ENCODE measurements at regions not wholly inside any gene's neighbourhood (a gene's known extent, or its start where the extent isn't known, plus 50 kb on each side); places are given as distances from the start of the nearest gene placed in this dataset.
"Not testable (repeated sequence)": the region's sequence is repeated elsewhere in the genome, so short reads cannot be mapped to it uniquely, and the experiment has no call there.

DNA sequence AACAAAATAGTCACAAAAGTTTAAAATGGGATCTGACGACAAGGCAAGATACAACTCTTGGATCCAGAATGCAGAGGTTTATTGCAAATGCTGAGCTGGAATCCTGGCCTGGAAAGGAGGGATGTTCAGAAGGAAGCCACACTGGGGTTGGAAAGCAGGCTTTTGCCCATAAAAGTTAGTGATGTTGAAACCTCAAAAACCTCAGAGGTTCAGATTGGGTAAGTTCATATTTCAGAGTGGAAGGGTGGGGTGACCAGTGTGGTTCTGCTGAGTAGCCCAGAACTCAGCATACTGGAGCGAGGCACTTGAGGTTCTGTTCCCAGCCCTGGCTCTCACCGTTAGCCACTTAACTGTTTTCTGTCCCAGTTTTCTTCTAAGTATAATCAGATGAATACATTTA, 114.0 kb upstream of the OSTN start:
- Histone ChIP-seq H3K9me3 (replicated peaks; ENCODE audit: control insufficient read depth, insufficient read depth, low read length) (no peaks in the 10 kb centered on the region), H3K36me3 (ENCODE audit: control insufficient read depth in 2 of 2, extremely low read depth in 1 of 2, insufficient read depth in 2 of 2, low read length in 2 of 2) (no peaks in the 10 kb centered on the region), H3K9ac (replicated peaks; ENCODE audit: extremely low read depth, insufficient read depth, low read length) (no peak overlapping the region), H3K27me3 (ENCODE audit: control insufficient read depth in 2 of 2, insufficient read depth in 2 of 2, low read length in 2 of 2) (no peaks in the 10 kb centered on the region), H4K20me1 (replicated peaks; ENCODE audit: control insufficient read depth, extremely low read depth, insufficient read depth, low read length) (no peaks in the 10 kb centered on the region), H3K4me3 (replicated peaks in 1 of 3; ENCODE audit: insufficient read depth in 1 of 3, low read depth in 1 of 3, low read length in 3 of 3) (no peak overlapping the region), H2AFZ (ENCODE audit: low read depth, low read length) (no peak overlapping the region), H3K79me2 (ENCODE audit: control insufficient read depth, insufficient read depth, low read length) (no peaks in the 10 kb centered on the region), H3K27ac (ENCODE audit: insufficient read depth, low read depth, low read length) (no peak overlapping the region), H3K4me1 (ENCODE audit: control insufficient read depth, extremely low read depth, insufficient read depth, low read length) (no peaks in the 10 kb centered on the region), H3K9me1 (replicated peaks; ENCODE audit: control insufficient read depth, extremely low read depth, insufficient read depth, low read length) (no peaks in the 10 kb centered on the region), H3K4me2 (ENCODE audit: insufficient read depth, low read length) (no peak overlapping the region)
- dilution Hi-C loops (cut with MboI; ENCODE audit: extremely low pct_ligation_motif_present, low sequenced_read_pairs): no loop called here
- FAIRE-seq (no peak), DNase-seq (ENCODE audit: low read depth, low spot score) (no peak)
- CTCF ChIA-PET: no interaction called here
- TF ChIP-seq EZH2 (IDR thresholded peaks at IDR 0.05; ENCODE audit: borderline replicate concordance, low read depth, low read length, severe bottlenecking) (no peak), POLR2AphosphoS5 (IDR thresholded peaks at IDR 0.05; ENCODE audit: insufficient read depth, low read depth, low read length) (no peak), MYC (IDR thresholded peaks at IDR 0.05; ENCODE audit: low read depth, low read length) (no peak), FOS (IDR thresholded peaks at IDR 0.05; ENCODE audit: borderline replicate concordance, insufficient read depth, low read length) (no peak), GATA2 (IDR thresholded peaks at IDR 0.05; ENCODE audit: insufficient read depth, insufficient read length, low read depth, low read length) (no peak), POLR2A (IDR thresholded peaks at IDR 0.05; ENCODE audit: low read depth, low read length) (no peak)
- TF ChIP-seq, protein P1, sequence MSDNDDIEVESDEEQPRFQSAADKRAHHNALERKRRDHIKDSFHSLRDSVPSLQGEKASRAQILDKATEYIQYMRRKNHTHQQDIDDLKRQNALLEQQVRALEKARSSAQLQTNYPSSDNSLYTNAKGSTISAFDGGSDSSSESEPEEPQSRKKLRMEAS (IDR thresholded peaks at IDR 0.05; ENCODE audit: insufficient read depth, insufficient read length): no peak
- TF ChIP-seq, protein P2, sequence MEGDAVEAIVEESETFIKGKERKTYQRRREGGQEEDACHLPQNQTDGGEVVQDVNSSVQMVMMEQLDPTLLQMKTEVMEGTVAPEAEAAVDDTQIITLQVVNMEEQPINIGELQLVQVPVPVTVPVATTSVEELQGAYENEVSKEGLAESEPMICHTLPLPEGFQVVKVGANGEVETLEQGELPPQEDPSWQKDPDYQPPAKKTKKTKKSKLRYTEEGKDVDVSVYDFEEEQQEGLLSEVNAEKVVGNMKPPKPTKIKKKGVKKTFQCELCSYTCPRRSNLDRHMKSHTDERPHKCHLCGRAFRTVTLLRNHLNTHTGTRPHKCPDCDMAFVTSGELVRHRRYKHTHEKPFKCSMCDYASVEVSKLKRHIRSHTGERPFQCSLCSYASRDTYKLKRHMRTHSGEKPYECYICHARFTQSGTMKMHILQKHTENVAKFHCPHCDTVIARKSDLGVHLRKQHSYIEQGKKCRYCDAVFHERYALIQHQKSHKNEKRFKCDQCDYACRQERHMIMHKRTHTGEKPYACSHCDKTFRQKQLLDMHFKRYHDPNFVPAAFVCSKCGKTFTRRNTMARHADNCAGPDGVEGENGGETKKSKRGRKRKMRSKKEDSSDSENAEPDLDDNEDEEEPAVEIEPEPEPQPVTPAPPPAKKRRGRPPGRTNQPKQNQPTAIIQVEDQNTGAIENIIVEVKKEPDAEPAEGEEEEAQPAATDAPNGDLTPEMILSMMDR (IDR thresholded peaks at IDR 0.05; ENCODE audit: extremely low read depth in 1 of 2, insufficient read depth in 1 of 2, low read depth in 1 of 2, low read length in 2 of 2): no peak
- intact Hi-C loops (cut with micrococcal nuclease): no loop called here
- no TSS peak for BruUV-seq (replicated peaks)
- POLR2A ChIA-PET: no interaction called here

DNA sequence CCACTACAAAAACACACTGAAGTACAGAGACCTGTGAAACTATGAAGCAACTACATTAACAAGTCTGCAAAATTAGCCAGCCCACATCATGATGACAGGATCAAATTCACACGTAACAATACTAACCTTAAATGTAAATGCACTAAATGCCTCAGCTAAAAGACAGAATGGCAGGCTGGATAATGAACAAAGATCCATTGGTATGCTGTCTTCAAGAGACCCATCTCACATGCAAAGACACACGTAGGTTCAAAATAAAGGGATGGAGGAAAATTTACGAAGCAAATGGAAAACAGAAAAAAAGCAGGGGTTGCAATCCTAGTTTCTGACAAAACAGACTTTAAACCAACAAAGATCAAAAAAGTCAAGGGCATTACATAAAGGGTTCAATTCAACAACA, 120.1 kb upstream of the OSTN start:
- H3K27me3 ChIP-seq (ENCODE audit: control insufficient read depth in 2 of 2, insufficient read depth in 2 of 2, low read length in 2 of 2); H4K20me1 ChIP-seq (replicated peaks; ENCODE audit: control insufficient read depth, extremely low read depth, insufficient read depth, low read length); H3K4me2 ChIP-seq (ENCODE audit: insufficient read depth, low read length); H3K9me1 ChIP-seq (replicated peaks; ENCODE audit: control insufficient read depth, extremely low read depth, insufficient read depth, low read length); dilution Hi-C loops (cut with MboI; ENCODE audit: extremely low pct_ligation_motif_present, low sequenced_read_pairs); BruUV-seq (replicated peaks); H3K4me3 ChIP-seq (replicated peaks in 1 of 3; ENCODE audit: insufficient read depth in 1 of 3, low read depth in 1 of 3, low read length in 3 of 3); CTCF ChIA-PET; H2AFZ ChIP-seq (ENCODE audit: low read depth, low read length); H3K27ac ChIP-seq (ENCODE audit: insufficient read depth, low read depth, low read length); H3K4me1 ChIP-seq (ENCODE audit: control insufficient read depth, extremely low read depth, insufficient read depth, low read length); POLR2A ChIA-PET; DNase-seq (ENCODE audit: low read depth, low spot score); intact Hi-C loops (cut with micrococcal nuclease); FAIRE-seq; H3K9me3 ChIP-seq (replicated peaks; ENCODE audit: control insufficient read depth, insufficient read depth, low read length); H3K36me3 ChIP-seq (ENCODE audit: control insufficient read depth in 2 of 2, extremely low read depth in 1 of 2, insufficient read depth in 2 of 2, low read length in 2 of 2); H3K9ac ChIP-seq (replicated peaks; ENCODE audit: extremely low read depth, insufficient read depth, low read length); H3K79me2 ChIP-seq (ENCODE audit: control insufficient read depth, insufficient read depth, low read length): not testable (repeated sequence)

Measured in endothelial cell of umbilical vein (primary cell).